ENCODE measurements at regions not wholly inside any gene's neighbourhood (a gene's known extent, or its start where the extent isn't known, plus 50 kb on each side); places are given as distances from the start of the nearest gene placed in this dataset.

DNA sequence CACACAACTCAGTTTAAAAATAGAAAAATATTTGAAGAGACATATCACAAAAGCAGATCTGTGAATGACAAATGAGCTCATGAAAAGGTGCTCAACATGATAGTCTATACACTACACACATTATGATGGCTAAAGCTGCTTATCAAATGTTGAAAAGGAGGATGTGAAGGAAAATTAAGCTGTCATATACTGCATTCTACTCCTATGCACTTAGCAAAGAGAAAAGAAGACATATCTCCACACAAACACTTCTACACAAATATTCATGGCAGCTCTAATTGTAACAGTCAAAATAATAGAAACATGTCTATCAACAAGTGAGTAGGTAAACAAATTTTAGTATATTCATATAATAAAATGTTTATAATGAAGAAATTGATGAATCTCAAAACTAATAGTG, 540.5 kb downstream of the PLOD2 start:
- peaks cover 8% of the 10 kb centered on the region for H3K36me3 Mint-ChIP-seq (ENCODE audit: unreplicated experiment)
- TF ChIP-seq CTCF (IDR thresholded peaks at IDR 0.05; ENCODE audit: partially characterized antibody, unreplicated experiment) = no peak
- H3K4me1 Mint-ChIP-seq (ENCODE audit: low read depth, unreplicated experiment) = peaks cover 4% of the 10 kb centered on the region
- no peak overlapping the region for H3K27ac Mint-ChIP-seq (ENCODE audit: unreplicated experiment)
- DNase-seq = no peak
- H3K4me3 Mint-ChIP-seq (ENCODE audit: unreplicated experiment) = no peak overlapping the region
- H3K27me3 Mint-ChIP-seq (ENCODE audit: unreplicated experiment) = no peaks in the 10 kb centered on the region
- H3K9me3 Mint-ChIP-seq (ENCODE audit: unreplicated experiment) = no peaks in the 10 kb centered on the region

GRCh38 chr3:145623349-145623748, 537.6 kb downstream of the PLOD2 start:
- DNase-seq = no peak
- no peaks in the 10 kb centered on the region for H3K9me3 Mint-ChIP-seq (ENCODE audit: unreplicated experiment)
- no peak for TF ChIP-seq CTCF (IDR thresholded peaks at IDR 0.05; ENCODE audit: partially characterized antibody, unreplicated experiment)
- peaks cover 4% of the 10 kb centered on the region for H3K4me1 Mint-ChIP-seq (ENCODE audit: low read depth, unreplicated experiment)
- H3K27ac Mint-ChIP-seq (ENCODE audit: unreplicated experiment) = no peak overlapping the region
- H3K36me3 Mint-ChIP-seq (ENCODE audit: unreplicated experiment) = no peaks in the 10 kb centered on the region
- no peaks in the 10 kb centered on the region for H3K27me3 Mint-ChIP-seq (ENCODE audit: unreplicated experiment)
- no peak overlapping the region for H3K4me3 Mint-ChIP-seq (ENCODE audit: unreplicated experiment)

DNA sequence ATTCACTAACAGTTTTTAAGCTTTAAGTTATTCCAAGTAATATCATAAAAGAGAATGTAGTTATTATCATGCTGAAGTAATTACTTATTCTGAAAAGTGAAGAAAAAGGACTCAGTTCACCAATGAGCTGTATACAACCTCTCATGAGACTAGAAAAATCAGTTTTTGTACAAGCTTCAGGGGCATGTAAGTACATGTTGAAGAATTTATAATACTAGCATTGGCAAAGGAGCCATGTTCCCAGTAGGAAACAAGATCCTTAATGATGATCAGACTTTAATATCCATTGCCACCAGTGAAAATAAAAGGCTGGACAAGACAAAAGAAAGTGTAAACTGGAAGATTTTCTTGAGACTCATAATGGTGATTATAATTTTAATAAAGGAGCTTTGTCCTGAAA, 532.8 kb downstream of the PLOD2 start:
- no peak for TF ChIP-seq CTCF (IDR thresholded peaks at IDR 0.05; ENCODE audit: partially characterized antibody, unreplicated experiment)
- H3K27me3 Mint-ChIP-seq (ENCODE audit: unreplicated experiment) = no peaks in the 10 kb centered on the region
- H3K36me3 Mint-ChIP-seq (ENCODE audit: unreplicated experiment) = peaks cover 17% of the 10 kb centered on the region
- H3K4me3 Mint-ChIP-seq (ENCODE audit: unreplicated experiment) = no peak overlapping the region
- H3K9me3 Mint-ChIP-seq (ENCODE audit: unreplicated experiment) = peaks cover 2% of the 10 kb centered on the region
- H3K27ac Mint-ChIP-seq (ENCODE audit: unreplicated experiment) = no peak overlapping the region
- no peak for DNase-seq
- no peaks in the 10 kb centered on the region for H3K4me1 Mint-ChIP-seq (ENCODE audit: low read depth, unreplicated experiment)

- no peak overlapping the region for H3K4me3 Mint-ChIP-seq (ENCODE audit: unreplicated experiment)
- no peak for TF ChIP-seq CTCF (IDR thresholded peaks at IDR 0.05; ENCODE audit: partially characterized antibody, unreplicated experiment)
- H3K4me1 Mint-ChIP-seq (ENCODE audit: low read depth, unreplicated experiment) = no peaks in the 10 kb centered on the region
- no peaks in the 10 kb centered on the region for H3K27me3 Mint-ChIP-seq (ENCODE audit: unreplicated experiment)
- DNase-seq = no peak
- H3K36me3 Mint-ChIP-seq (ENCODE audit: unreplicated experiment) = peaks cover 9% of the 10 kb centered on the region
- no peak overlapping the region for H3K27ac Mint-ChIP-seq (ENCODE audit: unreplicated experiment)
- H3K9me3 Mint-ChIP-seq (ENCODE audit: unreplicated experiment) = no peaks in the 10 kb centered on the region
Measured at GRCh38 chr3:145637105-145637504, 523.9 kb downstream of the PLOD2 start.

- H3K9me3 Mint-ChIP-seq (ENCODE audit: unreplicated experiment) = no peaks in the 10 kb centered on the region
- H3K27ac Mint-ChIP-seq (ENCODE audit: unreplicated experiment) = no peak overlapping the region
- no peaks in the 10 kb centered on the region for H3K27me3 Mint-ChIP-seq (ENCODE audit: unreplicated experiment)
- no peak for TF ChIP-seq CTCF (IDR thresholded peaks at IDR 0.05; ENCODE audit: partially characterized antibody, unreplicated experiment)
- no peaks in the 10 kb centered on the region for H3K4me1 Mint-ChIP-seq (ENCODE audit: low read depth, unreplicated experiment)
- H3K36me3 Mint-ChIP-seq (ENCODE audit: unreplicated experiment) = no peaks in the 10 kb centered on the region
- H3K4me3 Mint-ChIP-seq (ENCODE audit: unreplicated experiment) = no peak overlapping the region
- DNase-seq = no peak
Measured at GRCh38 chr3:145639003-145639606, 521.9 kb downstream of the PLOD2 start.

Data from glutamatergic neuron (in vitro differentiated cells).